GM18858 (cell line): ENCODE measurements at regions not wholly inside any gene's neighbourhood (a gene's known extent, or its start where the extent isn't known, plus 50 kb on each side); places are given as distances from the start of the nearest gene placed in this dataset.
"Not testable (repeated sequence)": the region's sequence is repeated elsewhere in the genome, so short reads cannot be mapped to it uniquely, and the experiment has no call there.

Source experiments
- ATAC-seq: cut with Tn5 transposase; IDR thresholded peaks from one replicate; pipeline ENCODE4 v1.9.1; 2021; ENCODE audit not compliant: unreplicated experiment

DNA sequence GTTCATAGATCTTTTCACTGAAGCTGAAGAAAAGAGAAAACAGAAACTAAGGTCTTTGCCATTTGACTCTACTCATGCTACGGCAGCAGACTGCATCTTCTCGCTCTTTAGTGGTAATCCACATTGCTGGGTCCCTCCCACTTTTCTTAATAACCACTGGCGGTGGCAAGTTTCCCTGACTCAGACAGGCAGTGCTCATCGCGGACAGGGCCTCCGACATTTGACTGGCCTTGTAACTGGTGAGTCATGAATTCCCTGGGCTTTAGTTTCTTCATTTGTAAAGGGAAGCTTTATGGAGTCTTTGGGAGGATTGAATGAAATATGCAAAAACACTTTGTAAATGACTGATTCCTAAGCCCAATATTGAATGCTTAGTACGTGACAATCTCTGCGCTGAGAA lies 238.2 kb upstream of the RBBP8 start:
- no peak for ATAC-seq

DNA sequence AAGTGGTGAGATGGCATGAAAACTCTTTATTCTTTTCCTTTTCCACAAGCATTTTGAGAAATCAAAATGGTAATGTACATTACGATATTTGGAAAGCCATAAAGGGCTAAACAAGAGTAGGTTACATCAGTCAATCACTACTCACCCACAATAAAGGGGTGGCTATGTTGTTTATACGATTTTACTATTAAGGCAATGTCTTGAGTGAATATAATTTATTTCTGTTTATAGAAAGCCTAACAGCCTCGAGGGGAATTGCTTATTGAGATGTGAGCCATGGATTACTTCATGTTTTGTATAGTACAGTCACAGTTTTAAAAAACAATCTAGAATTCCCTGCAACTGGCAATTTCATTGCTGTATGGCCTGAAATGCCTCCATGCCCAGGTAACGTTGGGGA lies 237.5 kb upstream of the RBBP8 start:
- no peak for ATAC-seq

DNA sequence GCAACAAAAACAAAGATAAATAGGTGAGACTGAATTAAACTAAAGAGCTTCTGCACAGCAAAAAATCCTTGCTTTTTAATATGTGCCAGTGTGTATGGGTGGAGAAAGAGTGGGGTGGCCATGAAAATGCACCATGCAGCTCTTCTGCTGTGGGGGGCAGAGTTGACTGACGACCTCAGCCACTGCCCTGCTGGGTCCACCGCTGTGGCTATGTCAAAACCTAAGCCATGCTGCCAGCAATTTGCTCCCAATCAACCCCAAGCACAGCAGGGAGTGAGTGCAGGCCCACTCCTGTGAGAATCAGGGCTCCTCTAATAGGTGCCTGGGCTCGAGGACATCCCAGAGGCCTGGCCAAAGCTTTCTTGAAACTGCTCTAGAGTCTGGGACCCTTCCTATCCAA lies 235.6 kb upstream of the RBBP8 start:
- no peak for ATAC-seq

DNA sequence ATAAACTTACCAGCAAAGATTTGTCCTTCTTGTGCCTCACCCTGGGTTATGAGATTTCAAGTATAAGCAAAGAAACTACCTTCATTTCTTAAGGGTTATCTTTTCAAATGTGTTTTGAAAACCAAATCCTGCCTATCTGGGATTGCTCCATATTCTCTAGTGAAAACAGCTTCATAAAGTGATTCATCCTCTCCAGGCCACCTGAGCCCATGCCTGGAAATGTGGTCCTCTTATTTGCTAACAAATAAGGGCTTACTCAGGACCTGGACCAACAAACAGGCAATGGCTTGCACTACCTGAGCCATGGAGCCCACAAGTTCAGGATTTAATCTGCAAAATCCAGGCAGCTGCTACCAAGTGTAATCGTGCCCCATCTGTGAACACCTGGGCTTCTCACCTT lies 234.4 kb upstream of the RBBP8 start:
- ATAC-seq: no peak

DNA sequence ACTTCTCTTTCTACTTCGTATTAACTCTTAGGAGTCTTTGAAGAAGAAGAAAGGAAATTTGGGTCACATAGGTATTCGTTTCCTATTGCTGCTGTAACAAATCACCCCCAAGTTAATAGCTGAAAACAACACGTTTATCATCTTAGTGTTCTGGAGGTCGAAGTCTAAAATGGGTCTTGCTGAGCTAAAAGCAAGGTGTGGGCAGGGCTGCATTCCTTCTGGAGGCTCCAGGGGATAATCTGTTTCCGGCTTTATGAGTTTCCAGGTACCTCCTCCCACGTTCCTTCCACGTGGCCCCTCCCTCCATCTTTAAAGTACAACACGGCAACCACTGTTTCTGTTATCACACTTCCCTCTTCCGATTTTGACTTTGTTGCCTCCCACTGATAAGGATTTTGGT lies 233.5 kb upstream of the RBBP8 start:
- ATAC-seq: no peak

DNA sequence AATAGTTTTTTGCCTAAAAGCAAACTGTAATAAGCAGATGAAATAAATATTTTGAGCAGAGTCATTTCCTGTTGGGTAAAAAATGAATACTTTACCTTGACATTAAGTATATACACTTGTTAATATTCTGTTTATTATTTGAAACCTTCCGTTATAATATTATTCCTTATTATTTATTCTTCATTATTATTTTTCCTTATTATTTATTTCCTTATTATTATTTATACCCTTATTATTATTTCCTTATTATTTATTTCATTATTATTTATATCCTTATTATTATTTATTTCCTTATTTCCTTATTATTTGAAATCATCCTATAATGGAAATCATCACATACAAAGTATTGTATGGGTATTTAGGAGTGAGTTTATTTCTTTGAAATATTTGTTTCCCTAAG lies 232.2 kb upstream of the RBBP8 start:
- no peak for ATAC-seq

DNA sequence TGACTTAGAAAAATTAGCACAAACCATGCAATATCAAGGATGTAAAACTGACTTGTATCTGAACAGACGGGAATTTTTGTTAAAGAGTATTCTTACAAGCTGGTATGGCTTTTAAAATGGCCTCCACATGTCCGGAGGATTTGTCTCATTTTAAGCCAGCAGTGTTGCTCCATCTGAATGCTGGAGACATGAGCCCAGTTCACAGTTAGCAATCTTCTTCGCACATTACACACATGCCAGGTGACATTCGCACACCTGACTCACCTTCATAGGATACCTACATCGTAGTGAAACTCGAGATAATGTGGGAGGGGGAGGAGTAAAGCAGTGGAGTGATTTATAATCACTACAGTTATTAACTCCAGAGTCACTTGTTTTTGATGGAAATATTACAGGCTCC lies 231.8 kb upstream of the RBBP8 start:
- ATAC-seq: no peak

DNA sequence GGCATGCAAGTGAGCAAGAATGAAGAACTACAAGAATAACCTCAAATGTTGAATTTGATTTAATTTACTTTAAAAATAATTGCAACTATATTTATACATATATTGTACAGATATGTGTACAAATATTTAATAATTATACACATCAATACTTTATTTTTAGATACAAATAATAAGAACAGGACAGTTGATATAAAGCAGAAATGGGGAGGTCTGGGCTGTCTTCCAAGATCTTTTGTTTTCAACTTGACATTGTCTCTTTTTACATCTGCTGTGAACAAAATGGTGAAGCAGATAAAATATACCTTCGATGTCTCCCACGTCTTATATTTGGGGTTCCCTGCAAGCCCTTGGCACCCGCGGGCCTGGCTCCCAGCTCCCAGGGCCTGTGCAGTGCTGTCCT lies 231.3 kb upstream of the RBBP8 start:
- ATAC-seq: no peak

DNA sequence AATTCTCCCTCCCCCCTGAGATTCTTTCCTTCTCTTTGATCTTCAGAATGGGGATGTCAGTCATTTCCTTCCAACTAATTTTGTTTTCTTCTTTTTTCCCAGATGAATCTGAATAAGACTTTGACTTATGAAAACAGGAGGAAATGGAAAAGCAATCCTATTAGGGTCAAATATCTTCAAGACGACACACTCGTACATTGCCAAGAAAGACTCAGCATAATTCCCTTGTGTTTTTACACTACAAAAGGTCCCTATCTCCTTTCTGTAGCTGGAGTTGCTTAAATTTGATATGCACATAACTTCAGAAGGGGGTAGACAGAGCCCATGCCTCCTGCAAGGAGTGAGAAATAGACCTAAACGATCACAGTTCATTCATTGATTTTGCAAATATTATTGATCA lies 230.3 kb upstream of the RBBP8 start:
- ATAC-seq: no peak

DNA sequence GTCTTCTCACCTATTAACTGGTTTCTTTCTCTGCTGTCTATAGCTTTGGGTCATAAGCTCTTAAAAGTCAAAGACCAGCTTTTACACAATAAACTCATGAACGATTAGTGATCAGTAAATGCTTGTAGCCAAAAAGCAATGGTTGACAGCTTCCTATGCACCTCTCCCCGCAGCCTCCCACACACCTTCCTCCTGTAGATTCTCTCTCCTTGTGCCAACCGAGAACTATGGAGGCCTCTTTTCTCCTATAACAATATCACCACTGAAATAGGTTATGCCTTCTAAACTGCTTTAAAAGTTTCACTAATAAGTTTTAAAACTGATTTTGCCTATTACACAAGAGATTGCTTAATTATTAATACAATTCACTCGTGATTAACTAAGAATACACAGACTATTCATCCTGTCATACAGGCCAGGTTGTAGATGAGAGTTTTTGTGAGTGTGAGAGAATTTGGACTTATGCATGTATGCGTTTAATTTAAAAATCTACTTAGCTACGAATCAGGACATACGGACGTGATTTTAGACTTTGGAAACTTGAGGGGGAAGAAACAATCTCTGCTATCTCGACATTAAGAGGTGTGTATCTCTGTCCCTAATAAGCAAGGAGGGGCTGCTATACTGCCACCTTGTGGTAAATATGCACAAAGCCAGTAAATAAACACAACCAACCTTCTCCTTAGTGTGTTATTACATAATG lies 229.1 kb upstream of the RBBP8 start:
- peak; percentile 66 for ATAC-seq

DNA sequence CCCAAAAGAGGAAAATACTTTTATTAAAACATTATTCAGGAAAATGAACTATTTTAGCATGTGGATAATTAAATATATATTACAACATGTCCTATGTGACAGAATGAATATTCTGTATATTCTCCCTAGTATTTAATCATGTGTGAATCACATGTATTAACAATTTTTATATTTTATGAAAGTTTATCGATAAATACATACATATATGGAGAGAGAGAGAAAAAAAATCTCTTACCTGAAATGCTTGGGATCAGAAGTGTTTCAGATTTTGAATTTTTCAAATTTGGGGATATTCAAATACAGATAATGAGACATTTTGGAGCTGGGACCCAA lies 228.6 kb upstream of the RBBP8 start:
- no peak for ATAC-seq

DNA sequence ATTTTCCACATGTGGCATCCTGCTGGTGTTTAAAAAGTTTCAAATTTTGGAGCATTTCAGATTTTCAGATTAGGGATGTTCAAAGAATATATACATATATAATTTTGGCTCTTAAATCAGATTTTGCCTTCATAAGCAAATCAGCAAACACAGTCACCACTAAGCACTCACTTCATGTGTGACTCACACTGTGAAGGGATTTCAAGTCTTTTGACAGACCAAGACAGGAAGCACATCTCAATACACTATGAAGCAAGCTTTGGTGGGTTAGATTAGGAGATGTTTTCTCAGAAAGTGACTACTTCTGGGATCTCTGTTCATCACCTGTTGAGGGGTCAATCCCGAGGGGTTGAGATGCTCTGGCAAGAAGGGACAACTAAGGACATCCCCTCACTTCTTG lies 227.8 kb upstream of the RBBP8 start:
- ATAC-seq: no peak

DNA sequence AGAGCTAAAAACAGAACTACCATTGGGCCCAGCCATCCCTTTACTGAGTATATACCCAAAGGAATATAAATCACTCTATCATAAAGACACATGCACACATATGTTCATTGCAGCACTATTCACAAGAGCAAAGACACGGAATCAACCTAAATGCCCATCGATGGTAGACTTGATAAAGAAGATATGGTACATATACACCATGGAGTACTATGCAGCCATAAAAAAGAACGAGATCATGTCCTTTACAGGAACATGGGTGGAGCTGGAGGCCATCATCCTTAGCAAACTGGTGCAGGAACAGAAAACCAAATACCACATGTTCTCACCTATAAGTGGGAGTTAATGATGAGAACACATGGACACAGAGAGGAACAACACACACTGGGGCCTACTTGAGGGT lies 227.1 kb upstream of the RBBP8 start:
- ATAC-seq: not testable (repeated sequence)

DNA sequence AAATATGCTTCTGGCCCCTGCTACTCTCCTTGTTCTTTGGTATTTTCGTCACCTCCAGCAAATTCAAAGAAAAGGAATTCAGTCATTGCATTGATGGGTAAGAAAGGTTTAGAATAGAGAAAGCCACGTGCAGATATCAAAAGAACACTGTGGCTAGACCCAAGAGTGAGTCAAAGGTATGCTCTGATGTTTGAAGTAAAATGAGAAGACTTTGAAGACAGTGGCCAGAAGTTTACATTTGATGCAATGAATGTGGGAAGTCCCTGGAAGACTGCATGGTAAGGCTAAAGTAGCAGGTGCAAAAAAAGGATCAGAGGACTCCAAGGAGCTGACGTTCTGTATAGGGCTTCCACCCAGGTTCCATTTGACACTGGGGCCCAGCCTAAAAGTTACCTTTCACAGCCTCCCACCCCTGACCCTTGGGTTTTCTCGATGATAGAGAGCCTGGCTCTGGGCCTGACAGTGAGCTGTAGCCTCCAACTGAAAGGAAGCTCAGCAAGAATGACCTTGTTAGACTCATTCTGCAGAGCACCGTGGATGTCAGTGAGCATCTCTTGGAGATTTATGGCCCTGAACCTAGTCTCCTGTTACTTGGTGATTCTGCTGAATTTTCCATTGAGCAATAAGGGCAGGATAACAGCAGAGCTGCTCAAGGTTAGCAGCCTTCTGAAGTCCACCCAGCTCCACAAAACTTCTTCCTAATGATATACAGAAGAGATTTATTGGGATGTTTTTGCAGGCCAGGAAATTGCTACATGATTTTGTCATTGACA lies 223.7 kb upstream of the RBBP8 start:
- no peak for ATAC-seq

DNA sequence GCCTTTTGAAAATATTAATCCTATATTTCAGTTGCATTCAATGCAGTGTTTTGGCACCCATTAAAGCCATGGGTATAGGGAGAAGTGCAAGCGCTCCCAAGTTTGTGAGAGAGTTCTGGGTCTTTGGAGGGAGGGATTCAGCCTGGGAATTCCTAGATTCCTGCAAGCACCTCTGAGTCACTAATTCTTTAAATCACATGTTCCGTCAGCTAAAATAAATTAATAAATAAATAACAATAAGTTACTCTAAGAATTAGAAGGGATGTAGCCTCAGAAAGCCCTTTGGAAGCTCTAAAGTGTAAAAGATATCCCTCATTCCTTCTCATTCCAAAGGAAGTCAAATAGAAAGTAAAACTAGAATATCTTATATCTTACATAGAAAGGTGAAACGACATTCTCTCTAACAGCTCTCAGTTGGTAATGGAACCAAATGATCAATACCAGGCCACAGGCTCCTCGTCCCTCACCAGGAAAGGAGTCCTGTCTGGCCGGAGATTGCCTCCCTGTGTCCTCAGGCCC lies 222.4 kb upstream of the RBBP8 start:
- ATAC-seq: no peak

DNA sequence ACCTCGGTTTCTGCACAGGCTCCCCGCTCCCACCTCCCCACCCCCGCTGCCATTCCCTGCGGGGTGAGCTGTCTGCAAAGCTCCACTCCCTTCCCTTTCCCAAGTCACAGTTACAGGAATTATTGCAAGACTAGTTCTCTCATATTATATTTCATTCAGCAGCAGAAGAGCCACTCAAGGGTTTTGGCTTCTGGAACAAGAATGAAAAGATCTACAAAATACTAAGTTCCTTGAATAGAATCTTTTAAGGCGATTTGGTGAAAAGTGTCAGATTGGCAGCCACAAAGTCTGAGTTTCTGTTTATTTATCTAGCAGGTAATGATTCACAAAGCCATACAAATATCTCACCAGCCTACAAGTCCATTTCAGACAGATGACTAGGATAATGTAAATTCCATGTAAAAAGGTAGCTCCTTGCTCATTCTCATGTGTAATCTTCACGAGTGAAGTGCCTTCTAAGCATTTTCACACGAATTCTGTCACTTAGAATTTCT lies 221.9 kb upstream of the RBBP8 start:
- no peak for ATAC-seq

DNA sequence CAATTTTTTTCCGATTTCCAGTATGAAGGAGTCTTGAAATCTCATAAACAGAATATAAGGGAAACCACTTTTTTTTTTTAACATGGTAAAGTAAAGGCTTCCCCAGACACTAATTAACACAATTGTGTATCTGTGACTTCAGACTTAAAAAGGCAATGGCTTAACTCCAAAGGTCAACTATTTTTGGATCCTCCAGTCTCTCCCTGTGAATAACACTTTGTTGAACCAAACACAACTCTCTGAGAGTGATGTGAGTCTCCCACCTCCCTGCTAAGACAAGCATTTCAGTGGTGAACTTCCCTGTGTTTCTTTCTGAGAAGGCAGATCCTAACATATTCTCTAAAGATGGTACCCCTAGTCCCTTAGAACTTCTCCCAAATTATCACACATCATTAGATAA lies 219.6 kb upstream of the RBBP8 start:
- no peak for ATAC-seq

DNA sequence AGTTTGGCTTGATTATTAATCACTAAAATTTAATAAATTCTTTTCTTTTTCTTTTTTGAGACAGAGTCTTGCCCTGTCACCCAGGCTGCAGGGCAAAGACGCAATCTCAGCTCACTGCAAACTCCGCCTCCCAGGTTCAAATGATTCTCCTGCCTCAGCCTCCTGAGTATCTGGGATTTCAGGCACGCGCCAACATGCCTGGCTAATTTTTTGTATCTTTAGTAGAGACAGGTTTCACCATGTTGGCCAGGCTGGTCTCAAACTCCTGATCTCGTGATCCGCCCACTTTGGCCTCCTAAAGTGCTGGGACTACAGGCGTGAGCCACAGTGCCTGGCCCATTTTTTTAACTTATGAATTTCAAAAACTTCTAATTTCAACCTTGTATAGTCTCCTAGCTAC lies 215.6 kb upstream of the RBBP8 start:
- ATAC-seq: not testable (repeated sequence)

DNA sequence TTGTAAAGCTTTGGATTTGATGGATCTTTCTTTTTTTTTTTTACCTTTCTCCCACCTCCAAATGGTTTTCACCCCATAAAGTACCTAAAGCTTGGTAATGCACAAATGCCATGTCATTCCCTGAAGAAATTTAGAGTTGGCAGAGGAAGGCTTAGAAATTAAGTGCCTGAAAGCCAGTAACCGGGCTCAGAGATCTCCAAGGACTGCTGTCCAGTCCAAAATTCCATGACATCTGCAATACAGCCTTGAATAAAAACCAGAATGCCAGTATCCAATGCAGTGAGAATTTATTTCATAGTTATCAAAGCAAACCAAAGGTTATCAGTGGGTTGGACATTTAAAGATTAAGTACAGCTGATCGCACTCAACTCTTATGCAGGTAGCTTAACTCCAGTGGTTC lies 209.9 kb upstream of the RBBP8 start:
- ATAC-seq: no peak

DNA sequence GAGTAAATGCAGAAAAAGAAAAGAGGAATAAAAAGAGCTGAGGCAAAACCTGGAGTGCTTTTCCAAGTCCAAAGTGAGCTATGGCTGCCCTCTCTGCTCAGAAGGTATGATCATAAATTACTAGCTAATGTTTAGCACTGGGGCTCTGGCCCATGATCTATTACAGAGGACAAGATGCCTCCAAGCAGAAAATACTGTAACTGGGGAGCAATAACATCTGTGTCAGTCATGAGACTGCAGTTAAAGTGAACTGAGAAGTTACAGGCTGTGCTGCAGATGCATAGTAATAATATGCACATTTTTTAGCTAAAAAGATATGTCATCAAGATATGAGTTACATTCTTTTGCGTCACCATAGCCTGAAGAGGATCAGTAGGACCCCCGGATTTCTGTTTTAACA lies 209.4 kb upstream of the RBBP8 start:
- no peak for ATAC-seq

DNA sequence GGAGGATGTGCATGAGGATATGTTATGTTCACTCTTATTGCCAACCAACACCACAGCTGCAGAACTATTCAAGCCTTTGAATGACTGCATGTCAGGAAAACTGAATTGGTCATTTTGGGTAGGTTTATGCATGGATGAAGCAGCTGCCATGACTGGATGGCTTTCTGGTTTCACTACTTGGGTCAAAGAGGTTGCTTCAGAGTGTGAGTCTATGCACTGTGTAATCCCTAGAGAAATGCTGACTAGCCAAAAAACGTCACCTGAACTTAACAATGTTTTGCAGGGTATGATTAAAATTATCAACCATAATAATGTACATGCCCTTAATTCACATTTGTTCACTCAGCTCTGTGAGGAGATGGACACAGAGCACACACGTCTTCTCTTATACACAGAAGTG lies 206.7 kb upstream of the RBBP8 start:
- ATAC-seq: no peak

DNA sequence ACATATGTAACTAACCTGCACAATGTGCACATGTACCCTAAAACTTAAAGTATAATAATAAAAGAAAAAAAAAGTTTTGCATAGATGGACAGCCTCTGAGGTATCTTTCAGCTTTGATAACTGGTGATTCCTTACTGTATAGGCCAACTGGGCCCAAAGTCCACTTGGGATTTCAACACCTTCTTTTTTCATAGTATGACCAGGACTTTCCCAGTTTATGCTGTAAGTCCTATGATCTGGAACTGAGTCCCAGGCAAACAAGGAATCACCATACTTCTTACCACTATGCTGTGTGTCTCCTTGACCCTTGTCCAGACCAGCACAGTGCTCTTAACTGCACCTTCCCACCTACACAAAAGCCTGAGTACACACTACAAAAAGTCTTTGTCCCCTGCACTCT lies 205.1 kb upstream of the RBBP8 start:
- no peak for ATAC-seq
